DMS 273 (cell line): ENCODE measurements at regions not wholly inside any gene's neighbourhood (a gene's known extent, or its start where the extent isn't known, plus 50 kb on each side); places are given as distances from the start of the nearest gene placed in this dataset.
"Not testable (repeated sequence)": the region's sequence is repeated elsewhere in the genome, so short reads cannot be mapped to it uniquely, and the experiment has no call there.

ENCODE experiments used
- DNase-seq: peaks from one replicate; lab custom pipeline; 2025; ENCODE audit not compliant: unreplicated experiment; lab: John Stamatoyannopoulos, UW

DNA sequence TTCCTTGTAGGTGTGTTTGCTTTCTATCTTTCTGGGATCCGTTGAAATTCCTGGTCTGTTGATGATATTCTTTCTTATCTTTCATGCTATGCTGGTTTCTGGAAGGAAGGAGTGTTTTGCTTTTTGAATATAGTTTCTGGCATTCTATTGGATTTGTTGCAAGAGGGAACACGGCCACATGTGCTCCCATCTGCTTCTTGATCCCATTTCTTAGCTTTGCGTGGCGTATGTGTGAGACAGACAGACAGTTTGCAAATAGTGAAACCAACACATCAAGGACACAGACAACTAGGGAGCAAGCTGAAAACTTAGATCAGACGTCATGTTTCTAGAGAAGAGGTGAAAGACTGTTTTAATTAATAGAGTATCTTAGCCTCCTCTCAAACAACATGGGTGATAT is 261.9 kb upstream of the PUDP start:
- DNase-seq = no peak

DNA sequence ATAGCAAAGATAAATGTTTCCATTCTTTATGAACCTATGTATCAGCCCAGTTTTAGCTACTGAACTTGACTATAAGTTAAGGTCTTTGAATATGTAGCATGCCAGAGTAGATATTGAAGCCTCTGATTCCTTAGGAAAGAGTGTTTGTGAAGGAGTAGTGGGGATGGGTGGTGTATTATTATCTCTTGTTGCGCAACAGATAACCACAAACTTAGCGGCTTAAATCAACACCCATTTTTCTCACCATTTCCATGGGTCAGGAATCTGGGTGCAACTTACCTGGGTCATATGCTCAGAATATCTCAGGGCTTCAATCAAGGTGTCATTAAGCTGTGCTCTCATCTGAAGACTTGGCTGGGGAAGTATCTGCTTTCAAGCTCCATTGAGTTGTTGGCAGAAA is 251.4 kb upstream of the PUDP start:
- no peak for DNase-seq

DNA sequence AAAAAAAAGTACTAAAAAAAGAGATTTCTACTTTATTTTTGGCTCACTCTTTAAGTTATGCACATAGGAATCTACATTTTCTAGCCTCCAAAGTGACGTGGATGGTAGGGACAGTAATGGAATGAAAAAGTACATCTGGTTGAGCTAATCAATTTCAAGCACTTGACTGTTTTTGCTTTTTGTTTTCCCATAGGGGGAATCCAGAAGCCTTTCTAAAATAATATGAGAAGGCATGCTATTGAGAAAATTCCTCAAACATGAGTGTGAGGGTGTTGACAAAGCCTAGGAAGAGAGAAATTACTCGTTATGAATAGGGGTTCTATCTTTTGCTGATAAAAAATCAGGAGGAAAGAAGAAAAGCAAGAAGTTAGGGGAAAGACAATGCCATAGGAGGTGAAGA is 242.5 kb upstream of the PUDP start:
- no peak for DNase-seq

DNA sequence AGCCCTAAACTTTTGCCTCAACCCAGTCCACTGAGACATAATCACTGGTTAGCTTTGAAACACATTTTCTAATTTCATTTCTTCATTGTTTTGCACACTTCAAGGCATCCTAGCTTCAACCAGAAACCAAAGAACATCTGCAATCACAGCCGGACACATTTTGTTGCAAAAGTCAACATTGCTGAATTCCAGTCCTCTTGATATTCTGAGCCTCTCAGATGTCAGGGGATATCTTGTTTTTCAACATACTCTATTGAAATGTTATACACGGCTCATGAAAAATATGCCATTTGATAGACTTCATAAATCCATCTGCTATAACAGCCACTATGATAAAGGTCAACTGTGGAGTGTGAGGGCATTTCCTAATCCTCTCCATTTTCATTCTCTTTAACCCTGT is 241.6 kb upstream of the PUDP start:
- DNase-seq = no peak

DNA sequence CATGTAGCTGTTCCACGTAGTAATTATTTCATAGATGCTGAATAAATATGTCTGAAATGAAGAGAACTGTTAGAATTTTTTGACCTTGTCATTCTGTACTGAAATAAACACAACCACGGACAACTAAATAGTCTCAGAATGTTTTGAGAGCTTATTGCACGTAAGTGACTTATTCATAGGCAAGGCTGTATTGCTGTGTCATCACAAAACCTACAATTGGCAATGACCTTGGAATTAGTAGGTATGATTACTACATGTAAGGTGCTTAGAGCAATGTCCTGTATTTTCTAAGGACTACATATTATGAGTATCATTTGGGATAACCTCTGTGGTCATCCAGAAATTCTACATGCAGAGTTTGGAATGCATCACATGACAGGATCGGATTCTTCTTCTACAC is 237.2 kb upstream of the PUDP start:
- DNase-seq = no peak

DNA sequence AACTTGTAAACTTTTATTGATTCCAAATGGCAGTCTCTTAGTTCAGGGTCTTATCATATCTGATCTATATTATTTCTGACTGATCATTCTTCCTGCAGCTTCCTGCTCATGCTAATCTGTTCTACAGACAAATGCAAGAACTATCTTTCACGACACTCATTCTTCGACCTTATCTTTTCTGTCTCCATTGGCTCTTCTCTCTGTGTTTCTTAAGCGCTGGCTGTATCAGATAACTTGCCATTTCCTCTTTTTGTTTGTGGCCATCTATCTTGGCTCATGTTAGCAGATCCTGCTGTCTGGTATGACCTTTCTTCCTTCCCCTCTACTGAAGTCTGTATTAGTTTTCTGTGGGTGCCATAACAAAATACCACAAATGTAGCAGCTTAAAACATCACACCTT is 230.5 kb upstream of the PUDP start:
- no peak for DNase-seq

DNA sequence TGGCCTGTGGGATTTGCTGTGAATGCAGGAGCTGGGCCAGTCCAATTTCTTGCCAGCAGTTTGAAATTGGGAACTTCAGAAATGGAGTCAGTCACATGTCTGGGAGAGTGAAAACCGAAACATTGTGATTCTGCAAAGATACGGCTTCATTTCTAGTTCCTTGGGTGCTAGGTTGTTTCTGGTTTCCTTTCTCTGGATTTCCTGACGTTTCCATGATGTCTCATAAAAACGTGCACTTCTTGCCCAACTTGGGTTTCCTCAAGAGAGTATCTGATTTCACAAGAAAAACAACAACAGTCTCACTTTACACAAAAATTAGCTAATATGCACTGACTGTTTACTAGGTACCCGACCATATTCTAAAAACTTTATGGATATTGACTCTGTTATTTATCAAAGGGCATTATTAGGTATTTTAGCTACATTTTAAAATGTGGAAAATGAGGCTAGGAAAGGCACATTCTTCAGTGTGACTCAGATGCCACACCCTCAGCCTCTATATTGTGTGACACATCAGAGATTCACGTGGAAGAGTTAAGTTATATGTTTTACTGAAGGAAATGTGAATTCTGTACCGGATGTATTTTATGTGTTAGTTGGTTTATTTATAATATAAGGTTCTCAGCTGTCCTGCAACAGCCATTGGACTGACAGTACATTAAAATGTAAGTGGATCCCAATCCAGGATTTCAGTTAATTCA is 225.0 kb upstream of the PUDP start:
- DNase-seq = no peak

DNA sequence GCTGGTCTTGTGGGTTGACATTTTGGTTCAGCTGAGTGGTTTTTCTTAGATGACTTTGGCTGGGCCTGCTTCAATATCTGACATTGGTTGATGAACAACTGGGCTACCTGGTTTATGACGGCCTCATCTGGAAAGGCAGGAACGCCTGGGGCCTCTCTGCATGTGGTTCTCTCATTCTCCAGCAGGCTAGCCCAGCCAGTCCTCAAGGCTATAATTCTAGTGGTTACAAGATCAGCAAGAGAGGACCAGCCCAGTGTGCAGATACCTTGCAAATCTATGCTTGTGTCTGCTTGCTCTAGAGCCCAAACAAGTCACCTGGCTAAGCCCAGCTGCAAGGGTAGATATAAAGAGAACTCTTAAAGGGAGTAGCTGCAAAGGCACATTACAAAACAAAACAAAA is 214.2 kb upstream of the PUDP start:
- DNase-seq = no peak

DNA sequence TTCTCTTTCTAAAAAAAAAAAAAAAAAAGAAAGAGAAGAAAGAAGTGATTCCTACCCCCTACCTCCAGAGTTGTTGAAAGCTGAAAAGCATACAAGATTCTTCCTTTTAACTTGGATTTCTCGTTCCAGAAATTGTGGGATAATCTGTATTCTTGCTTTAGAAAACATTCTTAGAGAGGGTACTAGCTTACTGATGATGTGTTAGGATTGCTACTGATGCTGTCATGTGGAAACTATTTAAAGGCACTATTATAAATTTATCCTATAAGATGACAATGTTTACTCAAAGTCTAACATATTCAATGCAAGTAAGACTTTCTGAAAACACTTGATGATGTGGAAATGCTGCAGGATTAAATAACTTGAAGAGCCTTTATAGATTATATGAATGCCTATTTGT is 204.0 kb upstream of the PUDP start:
- DNase-seq = no peak

DNA sequence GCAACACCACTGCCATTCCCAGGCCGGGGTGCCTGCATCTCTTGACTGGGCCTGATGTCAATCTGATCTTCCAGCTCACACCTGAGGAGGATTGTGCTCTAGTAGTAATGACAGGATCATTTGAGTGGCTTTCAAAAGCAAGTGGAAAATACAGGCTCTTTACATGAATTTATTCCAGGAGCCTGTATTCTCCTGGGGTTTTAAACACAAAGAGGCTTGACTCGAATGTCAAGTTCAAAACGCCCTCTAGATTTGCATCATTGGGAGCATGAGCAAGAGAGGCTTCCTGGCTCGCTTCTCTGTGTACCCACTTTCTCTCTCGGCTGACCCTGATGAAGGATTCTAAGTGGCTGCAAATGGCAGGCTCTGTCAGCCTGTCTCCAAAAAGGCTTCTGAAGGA is 199.5 kb upstream of the PUDP start:
- no peak for DNase-seq

DNA sequence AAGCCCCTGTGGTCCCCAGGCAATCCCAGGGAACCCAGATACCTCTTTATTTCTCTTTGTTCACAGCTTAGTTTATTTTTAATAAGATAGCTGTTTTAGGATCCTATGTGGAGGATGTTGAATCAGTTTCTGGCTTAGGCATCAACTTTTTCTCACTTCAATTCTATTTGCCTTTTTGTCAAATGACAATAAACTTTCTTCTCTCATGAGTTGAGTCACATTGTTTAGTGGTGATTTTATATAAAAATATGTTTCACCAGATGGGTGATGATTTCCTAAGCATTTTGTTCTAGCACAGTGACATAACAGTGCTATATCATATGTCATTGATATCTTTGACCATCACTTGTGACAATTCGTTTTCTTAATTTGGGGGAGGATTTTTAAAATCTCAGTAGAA is 198.1 kb upstream of the PUDP start:
- DNase-seq = no peak

DNA sequence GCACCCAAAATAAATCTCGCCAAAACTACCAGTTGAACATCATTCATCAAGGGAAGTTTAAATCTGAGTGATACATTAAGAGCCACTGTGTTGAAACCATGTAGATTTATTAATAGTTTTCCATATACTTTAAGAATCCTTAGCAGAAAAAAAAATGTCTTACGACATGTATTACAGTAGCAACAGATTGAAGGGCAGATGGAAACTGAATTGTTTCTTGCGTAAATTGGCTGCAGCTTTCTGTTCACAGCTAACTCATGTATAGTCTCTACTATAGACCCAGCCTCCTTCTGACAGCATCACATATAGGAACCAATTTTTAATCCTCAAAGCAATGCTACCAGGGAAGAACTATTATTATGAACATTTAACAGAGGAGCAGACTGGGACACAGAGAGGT is 195.2 kb upstream of the PUDP start:
- DNase-seq = peak; percentile 29

DNA sequence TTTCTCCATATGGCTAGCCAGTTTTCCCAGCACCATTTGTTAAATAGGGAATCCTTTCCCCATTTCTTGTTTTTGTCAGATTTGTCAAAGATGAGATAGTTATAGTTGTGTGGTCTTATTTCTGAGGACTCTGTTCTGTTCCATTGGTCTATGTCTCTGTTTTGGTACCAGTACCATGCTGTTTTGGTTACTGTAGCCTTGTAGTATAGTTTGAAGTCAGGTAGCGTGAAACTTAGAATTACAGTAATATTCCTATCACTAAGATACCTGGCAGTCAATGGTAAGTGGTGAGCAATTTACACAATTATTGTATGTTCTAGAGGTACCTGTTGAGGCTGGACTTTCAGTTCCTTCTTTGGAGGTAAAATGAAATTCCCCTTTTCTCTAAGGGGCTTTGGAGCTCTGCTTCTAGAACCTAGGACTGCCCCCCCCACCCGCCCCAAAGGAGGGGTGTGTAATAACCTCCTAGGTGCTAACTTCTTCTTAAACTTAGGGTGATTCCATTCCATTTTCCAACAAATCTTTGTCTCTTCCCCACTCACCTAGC is 187.9 kb upstream of the PUDP start:
- not testable (repeated sequence) for DNase-seq

DNA sequence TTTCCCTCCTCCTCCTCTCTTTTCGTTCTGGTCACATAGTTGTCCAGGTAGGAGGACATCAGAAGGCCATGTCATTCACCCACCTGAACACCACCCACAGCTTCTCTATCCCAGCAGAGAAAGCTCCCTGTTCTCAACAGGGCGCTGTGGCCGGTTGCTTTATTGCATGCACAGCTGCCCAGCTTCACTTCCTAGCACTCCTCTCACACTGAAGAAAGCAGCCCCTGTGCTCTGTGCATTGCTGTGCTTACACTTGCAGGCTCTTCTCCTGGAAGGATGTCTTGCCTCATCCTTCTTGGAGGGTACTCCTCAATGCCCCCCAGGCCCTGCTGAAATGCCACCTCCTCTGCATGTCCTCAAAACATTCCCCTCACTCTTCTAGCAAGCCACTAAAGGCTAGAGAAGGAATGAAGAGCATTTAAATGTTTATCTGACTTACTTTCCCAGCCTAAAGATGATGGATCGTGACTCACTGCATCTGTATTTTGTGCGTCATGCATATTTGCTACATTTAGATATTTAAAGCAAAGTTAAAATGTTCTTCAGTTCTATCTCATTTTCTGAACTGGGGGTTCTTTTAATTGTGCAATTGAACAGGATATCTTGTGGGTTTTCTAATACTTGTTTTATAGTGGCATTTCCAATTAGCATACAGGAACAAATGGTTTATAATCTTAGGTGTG is 186.4 kb upstream of the PUDP start:
- DNase-seq = no peak

DNA sequence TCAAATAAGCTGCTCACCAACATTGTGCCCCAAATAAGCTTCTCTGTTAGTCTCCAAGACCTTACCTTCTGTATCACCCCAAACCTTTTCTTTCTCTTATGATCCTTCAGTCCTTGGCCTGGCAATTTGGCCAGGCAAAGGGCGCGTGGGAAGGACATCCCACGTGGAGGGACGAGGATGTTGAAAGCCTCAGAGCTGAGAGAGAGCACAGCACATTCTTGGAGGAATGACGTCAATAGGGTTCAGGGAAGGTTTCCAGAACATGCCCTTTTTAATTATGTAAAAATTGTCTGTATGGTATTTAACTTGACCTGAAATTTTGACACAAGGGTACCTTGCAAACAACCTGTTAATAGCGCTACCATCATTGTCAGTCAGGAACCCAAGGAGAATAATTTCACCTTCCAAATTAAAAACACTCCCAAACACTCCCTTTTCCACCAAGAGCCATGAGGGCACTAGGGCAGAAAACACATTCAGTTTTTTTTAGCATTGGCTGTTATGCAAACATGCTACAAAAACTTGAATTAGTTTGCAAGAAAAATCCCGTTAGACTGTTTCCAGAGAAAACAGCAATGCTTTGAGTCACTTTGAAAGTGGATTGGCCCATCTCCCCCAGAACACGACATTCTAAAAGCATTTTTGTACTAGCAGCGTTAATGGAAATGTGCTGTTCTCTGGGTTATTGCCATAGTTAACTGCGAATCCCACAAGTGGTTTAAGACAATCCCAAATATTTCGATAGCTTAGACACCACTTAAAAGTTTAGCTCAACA is 183.2 kb upstream of the PUDP start:
- no peak for DNase-seq

DNA sequence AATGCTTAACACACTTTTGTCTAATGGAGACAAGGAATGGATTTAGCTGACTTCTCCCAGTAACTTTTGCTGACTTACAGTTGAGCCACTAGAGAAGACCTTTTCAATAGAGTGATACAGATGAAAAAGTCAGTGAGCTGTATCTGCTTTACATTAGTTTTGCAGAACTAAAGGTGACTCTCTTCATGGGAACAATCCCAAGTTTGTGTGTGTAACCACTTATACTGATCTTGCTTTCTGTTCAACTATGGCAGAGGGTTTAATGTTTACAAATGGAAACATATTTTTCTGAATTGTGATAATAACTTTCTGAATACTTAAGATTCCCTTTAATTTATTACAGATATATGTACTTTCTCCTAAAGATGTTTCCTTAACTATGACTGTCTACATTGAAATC is 182.6 kb upstream of the PUDP start:
- DNase-seq = no peak

DNA sequence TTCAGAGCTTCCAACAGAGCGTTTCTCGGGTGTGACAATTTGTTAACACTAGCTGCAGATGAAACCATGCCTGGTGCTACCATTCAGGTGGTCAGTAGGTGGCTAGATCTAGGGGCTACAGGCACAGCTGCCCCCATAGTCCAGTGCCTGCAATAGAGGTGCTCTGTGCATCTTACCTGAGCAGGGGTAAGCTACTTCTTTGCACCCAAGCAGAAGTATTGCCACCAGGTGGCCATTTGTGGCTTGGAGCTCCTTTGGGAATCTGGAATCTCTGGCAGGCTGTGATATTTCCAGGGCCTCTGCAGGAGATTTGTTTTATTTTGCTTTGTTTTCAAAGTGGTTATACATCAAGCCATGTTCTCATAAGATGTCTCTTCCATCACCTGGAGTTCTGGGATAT is 170.7 kb upstream of the PUDP start:
- DNase-seq = no peak

DNA sequence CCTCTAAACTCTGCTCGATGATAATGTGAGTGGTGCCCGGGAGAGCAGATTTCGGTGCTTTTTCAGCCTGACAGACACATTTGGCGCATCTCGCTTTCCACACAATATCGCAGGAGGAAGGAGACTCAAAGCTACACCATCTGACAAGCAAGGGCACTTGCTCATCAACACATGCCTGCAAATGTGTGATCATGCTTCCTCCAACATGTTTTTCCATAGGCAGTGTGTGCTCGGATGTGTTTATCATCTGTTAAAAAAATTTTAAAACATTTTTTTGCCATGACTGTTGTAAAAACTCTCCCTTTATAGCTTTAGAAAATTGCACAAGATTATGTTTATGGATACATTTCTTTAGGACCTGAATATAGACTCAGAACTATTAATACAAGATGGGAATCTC is 170.3 kb upstream of the PUDP start:
- DNase-seq = no peak

DNA sequence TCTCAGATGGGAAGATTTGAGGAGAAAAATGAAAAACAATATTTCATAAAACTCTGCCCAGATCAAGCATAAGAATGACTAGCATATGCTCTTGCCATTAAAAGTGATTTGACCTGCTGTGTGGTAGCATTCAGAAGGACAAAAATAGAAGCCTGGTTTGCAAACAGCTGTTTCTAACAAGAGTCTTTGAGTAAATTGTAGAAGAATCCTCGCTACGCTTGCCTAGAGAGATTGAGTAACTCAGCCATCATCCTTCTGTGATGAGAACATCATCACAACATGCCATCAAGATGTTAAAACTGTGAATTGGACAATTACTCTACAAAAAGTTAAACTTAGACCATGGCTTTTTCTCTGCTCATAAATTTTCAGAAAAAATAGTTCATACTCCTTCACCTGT is 168.9 kb upstream of the PUDP start:
- peak; percentile 5 for DNase-seq

DNA sequence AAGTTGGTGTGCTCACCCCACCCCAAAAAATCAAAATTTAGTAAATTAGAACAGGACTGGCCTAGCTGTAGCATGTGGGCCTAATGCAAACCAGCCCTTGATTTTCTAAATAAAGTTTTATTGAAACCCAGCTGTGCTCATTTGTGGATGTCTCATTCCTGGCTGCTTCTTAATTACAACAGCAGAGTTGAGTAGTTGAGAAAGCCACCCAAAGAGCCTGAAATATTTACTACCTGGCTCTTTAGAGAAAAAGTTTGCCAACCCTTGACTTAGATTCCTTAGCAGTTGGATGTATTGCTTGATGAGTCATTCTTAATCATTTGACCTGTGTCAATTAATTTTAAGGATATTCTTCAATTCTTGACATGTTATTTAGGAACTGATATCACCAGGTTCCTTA is 168.3 kb upstream of the PUDP start:
- no peak for DNase-seq

DNA sequence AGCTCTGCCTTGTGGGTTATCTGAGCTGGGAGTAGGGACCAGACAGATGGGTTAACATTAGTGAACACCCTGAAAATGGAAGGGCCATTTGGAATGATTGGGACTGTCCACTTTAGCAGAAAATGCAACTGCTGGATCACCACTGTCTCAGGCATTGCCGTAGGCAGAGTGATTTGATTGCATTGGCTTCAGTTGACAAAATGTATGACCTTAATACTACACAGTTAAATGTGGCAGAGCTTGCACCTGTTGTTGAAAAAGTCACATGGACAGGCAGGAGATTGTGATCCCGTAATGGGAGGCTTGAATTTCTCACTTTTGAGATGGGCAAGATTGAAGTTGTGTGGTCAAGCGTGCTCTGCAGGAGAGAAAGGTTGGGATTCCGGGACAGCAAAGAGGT is 166.5 kb upstream of the PUDP start:
- no peak for DNase-seq

DNA sequence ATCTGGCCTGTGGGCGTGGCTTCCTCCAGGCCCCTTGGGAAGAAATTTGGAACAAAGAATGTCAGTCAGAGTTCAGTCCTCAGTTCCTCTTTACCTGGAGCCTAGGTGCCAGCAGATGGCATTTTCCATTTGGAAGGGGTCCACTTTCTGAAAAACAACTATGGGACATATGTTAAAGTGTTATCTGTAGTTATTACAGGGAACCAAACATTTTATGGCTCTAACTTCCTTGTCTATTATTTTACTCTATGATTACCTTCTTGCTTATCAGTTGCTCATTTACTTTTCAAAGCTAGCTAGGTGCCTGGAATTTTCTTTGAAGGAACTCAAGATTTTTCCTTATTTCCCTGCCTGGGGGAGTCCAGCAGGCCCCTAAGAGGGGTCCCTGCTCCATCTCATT is 159.8 kb upstream of the PUDP start:
- DNase-seq = no peak
